ENCODE measurements at regions not wholly inside any gene's neighbourhood (a gene's known extent, or its start where the extent isn't known, plus 50 kb on each side); places are given as distances from the start of the nearest gene placed in this dataset.

DNA sequence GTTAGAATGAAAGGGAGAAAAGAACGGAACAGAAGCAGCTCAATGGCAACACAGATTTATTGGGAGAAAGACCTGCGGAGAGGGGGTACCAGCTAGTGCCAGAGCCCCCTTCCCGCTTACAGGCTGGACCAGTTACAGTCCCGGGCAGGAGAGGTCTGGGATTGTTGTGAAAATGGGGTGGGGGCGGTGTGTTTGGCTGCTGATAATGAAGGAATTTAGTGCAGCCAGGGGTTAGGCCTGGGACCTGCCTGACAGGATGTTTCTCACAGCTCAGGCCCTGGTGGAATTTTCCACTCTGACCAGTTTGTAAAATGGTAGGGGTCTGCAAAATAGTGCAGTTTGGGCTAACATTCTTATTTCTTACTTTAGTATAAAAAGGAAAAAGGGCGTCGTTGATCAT is 75.4 kb upstream of the SPIN4 start:
- H3K4me3 ChIP-seq (ENCODE audit: low read depth in 1 of 3, low read length in 3 of 3), result no peak overlapping the region
- peaks cover 0 to 2% (median under 1%) of the 10 kb centered on the region in 4 donors for H3K36me3 ChIP-seq (ENCODE audit: control insufficient read depth in 4 of 4, insufficient read depth in 3 of 4, low read depth in 1 of 4, low read length in 3 of 4)
- DNase-seq (ENCODE audit: low spot score), result no peak
- H3K9ac ChIP-seq (ENCODE audit: low read depth in 1 of 2, low read length in 2 of 2), result no peak overlapping the region
- H3K27me3 ChIP-seq (ENCODE audit: control insufficient read depth in 4 of 4, insufficient read depth in 4 of 4, low read length in 3 of 4), result no peaks in the 10 kb centered on the region
- TF ChIP-seq GABPA (IDR thresholded peaks at IDR 0.05 in 1 of 2, conservative IDR thresholded peaks at IDR 0.05 in 1 of 2), result no peak
- TF ChIP-seq TAF1 (conservative IDR thresholded peaks at IDR 0.05), result no peak
- TF ChIP-seq, protein P1, sequence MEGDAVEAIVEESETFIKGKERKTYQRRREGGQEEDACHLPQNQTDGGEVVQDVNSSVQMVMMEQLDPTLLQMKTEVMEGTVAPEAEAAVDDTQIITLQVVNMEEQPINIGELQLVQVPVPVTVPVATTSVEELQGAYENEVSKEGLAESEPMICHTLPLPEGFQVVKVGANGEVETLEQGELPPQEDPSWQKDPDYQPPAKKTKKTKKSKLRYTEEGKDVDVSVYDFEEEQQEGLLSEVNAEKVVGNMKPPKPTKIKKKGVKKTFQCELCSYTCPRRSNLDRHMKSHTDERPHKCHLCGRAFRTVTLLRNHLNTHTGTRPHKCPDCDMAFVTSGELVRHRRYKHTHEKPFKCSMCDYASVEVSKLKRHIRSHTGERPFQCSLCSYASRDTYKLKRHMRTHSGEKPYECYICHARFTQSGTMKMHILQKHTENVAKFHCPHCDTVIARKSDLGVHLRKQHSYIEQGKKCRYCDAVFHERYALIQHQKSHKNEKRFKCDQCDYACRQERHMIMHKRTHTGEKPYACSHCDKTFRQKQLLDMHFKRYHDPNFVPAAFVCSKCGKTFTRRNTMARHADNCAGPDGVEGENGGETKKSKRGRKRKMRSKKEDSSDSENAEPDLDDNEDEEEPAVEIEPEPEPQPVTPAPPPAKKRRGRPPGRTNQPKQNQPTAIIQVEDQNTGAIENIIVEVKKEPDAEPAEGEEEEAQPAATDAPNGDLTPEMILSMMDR (IDR thresholded peaks at IDR 0.05; ENCODE audit: low read depth, low read length, missing input control), result no peak
- no peak for TF ChIP-seq SP1 (IDR thresholded peaks at IDR 0.05)
- no peak for TF ChIP-seq FOXA2 (IDR thresholded peaks at IDR 0.05)
- TF ChIP-seq, protein P2, sequence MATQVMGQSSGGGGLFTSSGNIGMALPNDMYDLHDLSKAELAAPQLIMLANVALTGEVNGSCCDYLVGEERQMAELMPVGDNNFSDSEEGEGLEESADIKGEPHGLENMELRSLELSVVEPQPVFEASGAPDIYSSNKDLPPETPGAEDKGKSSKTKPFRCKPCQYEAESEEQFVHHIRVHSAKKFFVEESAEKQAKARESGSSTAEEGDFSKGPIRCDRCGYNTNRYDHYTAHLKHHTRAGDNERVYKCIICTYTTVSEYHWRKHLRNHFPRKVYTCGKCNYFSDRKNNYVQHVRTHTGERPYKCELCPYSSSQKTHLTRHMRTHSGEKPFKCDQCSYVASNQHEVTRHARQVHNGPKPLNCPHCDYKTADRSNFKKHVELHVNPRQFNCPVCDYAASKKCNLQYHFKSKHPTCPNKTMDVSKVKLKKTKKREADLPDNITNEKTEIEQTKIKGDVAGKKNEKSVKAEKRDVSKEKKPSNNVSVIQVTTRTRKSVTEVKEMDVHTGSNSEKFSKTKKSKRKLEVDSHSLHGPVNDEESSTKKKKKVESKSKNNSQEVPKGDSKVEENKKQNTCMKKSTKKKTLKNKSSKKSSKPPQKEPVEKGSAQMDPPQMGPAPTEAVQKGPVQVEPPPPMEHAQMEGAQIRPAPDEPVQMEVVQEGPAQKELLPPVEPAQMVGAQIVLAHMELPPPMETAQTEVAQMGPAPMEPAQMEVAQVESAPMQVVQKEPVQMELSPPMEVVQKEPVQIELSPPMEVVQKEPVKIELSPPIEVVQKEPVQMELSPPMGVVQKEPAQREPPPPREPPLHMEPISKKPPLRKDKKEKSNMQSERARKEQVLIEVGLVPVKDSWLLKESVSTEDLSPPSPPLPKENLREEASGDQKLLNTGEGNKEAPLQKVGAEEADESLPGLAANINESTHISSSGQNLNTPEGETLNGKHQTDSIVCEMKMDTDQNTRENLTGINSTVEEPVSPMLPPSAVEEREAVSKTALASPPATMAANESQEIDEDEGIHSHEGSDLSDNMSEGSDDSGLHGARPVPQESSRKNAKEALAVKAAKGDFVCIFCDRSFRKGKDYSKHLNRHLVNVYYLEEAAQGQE (IDR thresholded peaks at IDR 0.05), result no peak
- TF ChIP-seq RAD21 (IDR thresholded peaks at IDR 0.05), result no peak
- no peak for TF ChIP-seq NR2F2 (IDR thresholded peaks at IDR 0.05)
- TF ChIP-seq, protein P3, sequence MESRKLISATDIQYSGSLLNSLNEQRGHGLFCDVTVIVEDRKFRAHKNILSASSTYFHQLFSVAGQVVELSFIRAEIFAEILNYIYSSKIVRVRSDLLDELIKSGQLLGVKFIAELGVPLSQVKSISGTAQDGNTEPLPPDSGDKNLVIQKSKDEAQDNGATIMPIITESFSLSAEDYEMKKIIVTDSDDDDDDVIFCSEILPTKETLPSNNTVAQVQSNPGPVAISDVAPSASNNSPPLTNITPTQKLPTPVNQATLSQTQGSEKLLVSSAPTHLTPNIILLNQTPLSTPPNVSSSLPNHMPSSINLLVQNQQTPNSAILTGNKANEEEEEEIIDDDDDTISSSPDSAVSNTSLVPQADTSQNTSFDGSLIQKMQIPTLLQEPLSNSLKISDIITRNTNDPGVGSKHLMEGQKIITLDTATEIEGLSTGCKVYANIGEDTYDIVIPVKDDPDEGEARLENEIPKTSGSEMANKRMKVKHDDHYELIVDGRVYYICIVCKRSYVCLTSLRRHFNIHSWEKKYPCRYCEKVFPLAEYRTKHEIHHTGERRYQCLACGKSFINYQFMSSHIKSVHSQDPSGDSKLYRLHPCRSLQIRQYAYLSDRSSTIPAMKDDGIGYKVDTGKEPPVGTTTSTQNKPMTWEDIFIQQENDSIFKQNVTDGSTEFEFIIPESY (IDR thresholded peaks at IDR 0.05), result no peak
- TF ChIP-seq, protein P4, sequence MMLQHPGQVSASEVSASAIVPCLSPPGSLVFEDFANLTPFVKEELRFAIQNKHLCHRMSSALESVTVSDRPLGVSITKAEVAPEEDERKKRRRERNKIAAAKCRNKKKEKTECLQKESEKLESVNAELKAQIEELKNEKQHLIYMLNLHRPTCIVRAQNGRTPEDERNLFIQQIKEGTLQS (IDR thresholded peaks at IDR 0.05), result no peak
- no peak for TF ChIP-seq HNF4A (conservative IDR thresholded peaks at IDR 0.05)
- no peaks in the 10 kb centered on the region for H3K4me1 ChIP-seq (ENCODE audit: control insufficient read depth in 4 of 4, insufficient read depth in 4 of 4, low read length in 3 of 4)
- H3K27ac ChIP-seq (ENCODE audit: low read depth in 1 of 2, low read length in 2 of 2), result no peak overlapping the region
- 92% methylated on average over 7 of the region's 7 CpGs for WGBS
- H3K9me3 ChIP-seq (ENCODE audit: control insufficient read depth in 4 of 4, low read length in 3 of 4), result no peaks in the 10 kb centered on the region

DNA sequence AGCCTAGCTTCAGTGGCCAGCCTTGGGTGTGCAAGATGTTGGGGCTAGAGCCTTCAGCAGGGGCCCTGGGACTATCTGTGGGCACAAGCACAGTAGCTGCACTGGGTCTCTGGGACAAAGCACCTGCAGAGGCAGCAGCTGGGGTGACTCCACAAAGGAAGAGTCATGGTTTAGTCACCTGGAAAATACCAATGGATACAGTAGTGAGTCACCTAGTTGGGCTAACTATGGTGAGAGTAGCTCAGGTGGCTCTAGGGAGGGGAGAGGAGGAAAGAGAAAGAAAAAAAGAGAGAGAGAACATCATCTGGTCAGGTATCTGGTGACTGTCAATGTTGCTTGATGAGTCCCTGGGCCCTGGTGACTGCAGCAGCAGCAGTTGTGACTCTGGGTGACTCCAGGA is 72.9 kb upstream of the SPIN4 start:
- Histone ChIP-seq H3K27me3 (ENCODE audit: control insufficient read depth in 4 of 4, insufficient read depth in 4 of 4, low read length in 3 of 4) (no peaks in the 10 kb centered on the region), H3K27ac (ENCODE audit: low read depth in 1 of 2, low read length in 2 of 2) (no peak overlapping the region), H3K4me1 (ENCODE audit: control insufficient read depth in 4 of 4, insufficient read depth in 4 of 4, low read length in 3 of 4) (no peaks in the 10 kb centered on the region), H3K9me3 (ENCODE audit: control insufficient read depth in 4 of 4, low read length in 3 of 4) (no peaks in the 10 kb centered on the region), H3K9ac (ENCODE audit: low read depth in 1 of 2, low read length in 2 of 2) (no peak overlapping the region), H3K36me3 (ENCODE audit: control insufficient read depth in 4 of 4, insufficient read depth in 3 of 4, low read depth in 1 of 4, low read length in 3 of 4) (peaks cover 0 to 2% (median under 1%) of the 10 kb centered on the region in 4 donors), H3K4me3 (ENCODE audit: low read depth in 1 of 3, low read length in 3 of 3) (no peak overlapping the region)
- TF ChIP-seq, protein P1 (IDR thresholded peaks at IDR 0.05; ENCODE audit: low read depth, low read length, missing input control), result no peak
- no peak for DNase-seq (ENCODE audit: low spot score)

Data from liver (tissue), 8 donors.